Left renal cortex interstitium (tissue), 4 donors: ENCODE measurements at regions not wholly inside any gene's neighbourhood (a gene's known extent, or its start where the extent isn't known, plus 50 kb on each side); places are given as distances from the start of the nearest gene placed in this dataset.

ENCODE experiments used
- DNase-seq, 4 donors: peaks; one replicate each; pipeline ENCODE4 v3.0.0-alpha.2; 2013; ENCODE audit warnings: low read depth in 4 of 4, low spot score in 2 of 4, missing footprints in 1 of 4

DNA sequence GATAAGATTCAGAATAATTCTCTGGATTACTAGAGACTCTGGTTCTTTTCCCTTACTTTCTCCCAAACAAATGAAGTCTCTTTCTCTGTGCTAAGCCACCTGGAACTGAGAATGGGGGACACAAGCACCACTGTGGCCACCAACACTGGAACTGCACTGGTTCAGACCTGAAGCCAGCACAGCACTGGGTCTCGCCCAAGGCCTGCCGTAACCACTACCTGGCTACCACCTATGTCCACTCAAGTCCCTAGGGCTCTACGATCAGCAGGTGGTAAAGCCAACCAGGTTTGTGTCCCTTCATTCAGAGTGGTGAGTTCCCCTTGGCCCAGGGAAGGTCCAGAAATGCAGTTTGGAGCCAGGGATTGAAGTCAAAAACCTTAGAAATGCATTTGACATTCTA is 626.2 kb downstream of the DIAPH3 start:
- DNase-seq, result no peak

DNA sequence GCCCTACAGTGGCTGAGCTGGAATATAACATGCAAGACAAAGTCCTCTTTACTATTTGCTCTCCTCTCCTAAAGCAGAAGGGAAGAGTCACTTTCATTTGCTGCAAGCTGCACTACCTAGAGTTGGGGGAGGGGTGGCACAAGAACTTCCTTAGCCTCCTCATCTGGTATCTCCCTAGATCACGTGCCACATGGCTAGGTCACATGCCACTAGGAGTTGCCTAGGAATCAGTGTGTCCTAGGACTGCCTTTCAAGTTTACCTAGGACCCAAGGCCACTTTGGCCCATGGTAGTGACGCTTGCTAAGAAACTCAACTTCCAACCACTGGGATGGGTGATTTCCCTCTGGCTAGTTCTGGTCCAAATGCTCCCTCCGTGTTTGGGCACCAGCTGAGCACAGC is 625.2 kb downstream of the DIAPH3 start:
- DNase-seq, result no peak

DNA sequence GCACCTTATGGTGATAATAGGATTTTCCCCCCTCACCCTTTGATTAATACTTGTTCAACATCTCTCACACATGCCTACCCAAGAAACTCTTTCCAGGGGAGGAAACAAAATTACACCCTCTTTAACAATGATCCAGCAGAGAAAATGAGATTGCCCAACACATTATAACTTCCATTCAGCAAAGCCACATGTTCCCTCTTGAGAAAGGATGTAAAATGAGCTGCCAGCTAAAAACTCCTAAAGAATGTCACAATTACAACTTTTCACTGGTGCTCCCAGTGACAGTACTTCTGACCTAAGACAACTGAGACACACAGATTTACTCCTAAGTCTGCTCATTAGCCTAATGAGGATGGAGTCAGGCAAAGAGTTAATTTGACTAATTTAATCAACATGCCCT is 621.4 kb downstream of the DIAPH3 start:
- DNase-seq, result no peak

- no peak for DNase-seq
These were observed 620.3 kb downstream of the DIAPH3 start for GRCh38 chr13:59543418-59543817.

DNA sequence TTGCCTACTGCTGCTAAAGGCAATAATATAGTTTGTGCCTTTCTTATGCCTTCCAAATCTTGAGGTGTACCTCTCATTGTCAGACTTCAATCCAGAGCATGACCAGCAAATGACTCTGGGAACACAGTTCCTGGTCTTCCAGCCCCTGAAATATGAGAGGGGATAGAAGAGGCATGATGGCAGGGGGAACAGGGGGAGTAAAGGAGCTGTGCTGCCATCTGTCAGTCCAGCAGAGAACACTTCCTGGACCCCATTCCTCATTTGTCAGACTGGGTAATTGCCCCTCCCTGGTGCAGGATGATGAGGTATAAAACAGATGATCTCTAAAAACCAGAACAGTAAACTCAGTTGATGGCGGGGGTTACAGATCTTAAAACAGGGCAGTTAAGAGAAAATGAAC is 618.7 kb downstream of the DIAPH3 start:
- DNase-seq, result no peak

- no peak for DNase-seq
These were observed 617.5 kb downstream of the DIAPH3 start for GRCh38 chr13:59546178-59546577.

GRCh38 chr13:59547950-59548349 is 615.8 kb downstream of the DIAPH3 start:
- DNase-seq, result no peak

GRCh38 chr13:59562924-59563323 is 600.8 kb downstream of the DIAPH3 start:
- no peak for DNase-seq

- no peak for DNase-seq
These were observed 597.2 kb downstream of the DIAPH3 start for GRCh38 chr13:59566561-59566960.

DNA sequence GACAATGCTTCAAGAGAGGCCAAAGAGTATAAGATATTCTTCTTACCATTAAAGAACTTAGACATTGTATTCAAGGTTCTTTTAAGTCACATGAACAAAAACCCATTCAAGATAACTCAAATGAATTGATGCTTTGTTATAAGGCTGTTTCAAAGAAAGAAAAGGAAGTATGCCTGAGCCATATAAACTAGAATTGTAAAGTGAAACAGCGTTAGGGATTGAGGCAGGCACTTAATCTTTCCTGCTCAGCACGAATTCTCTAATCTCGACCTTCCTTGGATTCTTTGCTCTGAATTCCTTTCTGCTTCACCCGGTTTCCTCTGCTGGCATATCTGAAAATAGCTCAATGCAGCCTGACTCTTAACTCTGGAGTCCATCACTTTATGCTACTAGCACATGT is 595.4 kb downstream of the DIAPH3 start:
- no peak for DNase-seq

GRCh38 chr13:59570204-59570603 is 593.5 kb downstream of the DIAPH3 start:
- no peak for DNase-seq

GRCh38 chr13:59584101-59584500 is 579.6 kb downstream of the DIAPH3 start:
- DNase-seq, result no peak

DNA sequence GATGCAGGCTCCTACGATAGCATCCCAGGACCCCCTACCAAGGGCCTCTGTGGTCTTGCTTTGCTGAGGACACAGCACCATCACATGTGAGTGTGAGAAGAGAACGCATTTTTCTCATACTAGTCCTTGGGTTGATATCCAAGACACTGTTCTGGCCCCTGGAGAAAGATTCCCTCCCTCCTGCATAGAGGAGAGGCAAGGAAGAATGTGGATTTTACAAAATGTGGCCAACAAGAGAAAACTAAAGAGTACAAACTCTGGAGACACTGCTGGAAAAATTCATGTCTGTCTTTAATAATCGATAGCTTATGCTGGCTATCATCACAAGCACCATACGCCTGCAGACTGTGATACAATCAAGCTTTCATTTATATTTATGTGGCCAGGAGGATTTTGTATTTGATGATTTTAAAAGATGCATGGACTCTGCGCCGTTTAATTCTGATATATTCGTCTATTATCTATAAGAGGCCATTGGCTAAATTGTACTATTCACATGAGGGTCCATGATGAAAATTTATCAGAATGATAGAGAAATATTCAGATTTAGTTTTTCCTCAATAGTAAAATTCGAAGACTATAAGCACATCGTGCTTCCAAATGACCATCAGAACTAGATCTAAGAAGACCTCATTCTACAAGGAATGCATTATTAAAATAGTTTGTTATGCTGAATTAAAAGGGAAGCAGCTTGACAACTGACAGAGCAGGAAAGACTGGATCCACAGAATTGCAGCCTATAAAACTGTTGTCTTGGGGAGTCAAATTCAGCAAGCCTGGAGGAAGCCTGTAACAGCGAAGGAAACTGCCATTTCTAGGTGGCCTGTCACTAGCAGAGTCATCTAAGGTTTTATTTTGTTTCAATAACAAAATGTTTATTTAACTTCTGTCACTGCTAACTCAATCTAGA is 578.7 kb downstream of the DIAPH3 start:
- no peak for DNase-seq

GRCh38 chr13:59587030-59587429 is 576.7 kb downstream of the DIAPH3 start:
- DNase-seq, result no peak

GRCh38 chr13:59587971-59588716 is 575.6 kb downstream of the DIAPH3 start:
- no peak for DNase-seq

- DNase-seq, result no peak
These were observed 575.0 kb downstream of the DIAPH3 start for GRCh38 chr13:59588717-59589067.

DNA sequence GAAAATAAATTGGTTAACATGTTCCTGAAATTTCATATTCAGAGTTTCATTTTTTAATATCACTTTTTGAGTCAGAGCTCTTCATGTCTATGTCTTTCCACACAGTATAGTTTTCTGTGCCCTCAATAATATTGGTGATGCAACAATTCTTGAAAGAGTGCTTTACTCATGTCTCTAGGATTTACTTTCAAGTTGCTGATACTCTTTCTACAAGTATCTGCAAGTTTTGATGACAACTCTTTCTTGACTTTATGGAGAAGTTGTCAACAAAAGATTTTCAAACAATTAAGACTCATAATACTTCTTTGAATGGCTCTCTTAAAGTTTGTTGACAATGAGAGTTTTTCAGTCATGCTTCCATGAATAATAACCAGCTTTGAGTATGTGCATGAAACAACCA is 561.7 kb downstream of the DIAPH3 start:
- no peak for DNase-seq

DNA sequence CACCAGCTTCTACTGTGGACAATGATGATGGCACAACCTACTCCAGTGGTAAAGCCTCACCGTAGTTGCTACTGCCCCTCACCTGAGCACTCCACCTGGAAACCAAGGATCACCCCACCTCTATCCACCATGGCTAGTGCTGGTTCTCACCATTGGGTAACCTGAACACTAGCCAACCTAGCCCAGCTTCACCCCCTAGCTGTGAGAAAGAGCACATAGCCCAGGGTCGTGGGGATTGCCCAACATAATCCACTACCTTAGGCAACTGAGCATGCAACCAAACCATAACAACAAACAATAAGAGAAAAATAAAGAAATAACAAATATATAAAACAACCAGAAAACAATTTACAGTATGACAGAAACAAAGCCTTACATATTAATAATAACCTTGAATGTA is 560.1 kb downstream of the DIAPH3 start:
- DNase-seq, result no peak

DNA sequence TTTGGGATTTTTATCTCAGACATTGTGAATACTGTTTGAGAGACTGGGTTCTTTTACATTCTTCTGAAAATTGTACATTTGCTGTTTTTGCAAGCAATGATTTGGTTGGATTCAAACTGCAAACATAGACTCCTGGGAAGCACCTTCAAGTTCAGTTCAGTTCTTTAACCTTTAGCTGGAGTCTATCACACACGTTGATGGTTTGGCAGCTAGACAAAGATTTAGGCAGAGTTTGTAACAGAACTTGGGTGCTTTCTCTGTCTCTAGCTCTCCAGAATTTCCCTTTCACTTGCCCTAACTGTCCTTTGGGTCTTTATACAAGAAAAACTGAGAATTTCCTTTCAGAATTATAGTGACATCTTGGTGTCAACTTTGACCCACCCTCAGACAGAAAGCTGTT is 556.6 kb downstream of the DIAPH3 start:
- DNase-seq, result no peak

DNA sequence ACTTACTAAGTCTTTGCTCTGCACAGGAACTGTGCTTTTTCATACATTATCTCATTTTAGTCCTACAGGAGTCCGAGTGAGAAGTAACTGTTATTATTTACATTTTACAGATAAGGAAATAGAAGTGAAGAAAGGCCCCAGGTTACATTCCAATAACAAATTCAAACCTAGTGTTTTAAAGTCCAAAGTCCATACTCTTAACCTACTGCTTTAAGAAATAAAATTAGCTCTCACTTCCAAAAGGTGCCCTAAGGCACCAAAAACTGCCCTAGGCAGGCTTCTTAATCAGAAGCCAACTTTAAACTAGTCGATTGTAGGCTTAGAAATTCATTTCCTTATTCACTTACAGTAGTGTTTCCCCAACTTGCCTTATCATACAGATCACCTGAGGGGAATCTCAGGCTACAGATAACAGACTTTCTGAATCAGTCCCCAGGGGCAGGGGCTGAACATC is 555.9 kb downstream of the DIAPH3 start:
- DNase-seq, result no peak

DNA sequence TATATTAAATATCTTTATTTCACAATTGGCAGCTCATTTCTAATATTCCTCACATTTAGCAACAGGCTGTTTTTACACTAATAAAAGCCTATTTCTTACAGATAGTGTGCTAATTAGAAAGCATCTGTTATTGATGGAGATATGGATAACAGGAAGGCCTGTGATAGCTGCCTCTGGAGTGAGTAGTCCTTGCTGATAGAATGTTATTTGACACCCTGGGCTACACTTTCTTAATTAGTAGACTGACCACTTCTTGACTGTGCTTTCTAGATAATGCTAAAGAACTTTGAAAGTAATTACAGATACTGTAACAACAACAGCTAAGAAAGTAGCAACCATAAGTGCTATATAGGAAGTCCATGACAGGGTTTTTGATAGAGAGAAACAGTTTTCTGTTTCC is 554.3 kb downstream of the DIAPH3 start:
- DNase-seq, result no peak
